ENCODE measurements at regions not wholly inside any gene's neighbourhood (a gene's known extent, or its start where the extent isn't known, plus 50 kb on each side); places are given as distances from the start of the nearest gene placed in this dataset.

- WGBS (ENCODE audit: extremely low coverage, insufficient coverage, insufficient read length): no CpG with 5 or more reads among the region's 3 CpGs
- no peak overlapping the region for H2AFZ ChIP-seq (ENCODE audit: insufficient read depth, low read length, poor library complexity)
- no peak overlapping the region for H3K18ac ChIP-seq (ENCODE audit: low read length)
- no peak overlapping the region for H4K12ac ChIP-seq (ENCODE audit: low read depth, low read length)
- no peak overlapping the region for H2BK12ac ChIP-seq (ENCODE audit: low read length)
- H3K4me1 ChIP-seq (ENCODE audit: control insufficient read depth in 1 of 2, insufficient read depth in 2 of 2, low read length in 2 of 2): peaks cover 2 to 4% of the 10 kb centered on the region in 2 experiments
- H3K79me2 ChIP-seq (ENCODE audit: control insufficient read depth, insufficient read depth, low read length, poor library complexity): no peaks in the 10 kb centered on the region
- no peak overlapping the region for H4K91ac ChIP-seq (ENCODE audit: low read depth, low read length)
- H4K8ac ChIP-seq (ENCODE audit: low read depth, low read length): no peak overlapping the region
- H2AK5ac ChIP-seq (ENCODE audit: low read length): no peak overlapping the region
- no peak overlapping the region for H3K23ac ChIP-seq (ENCODE audit: low read length)
- no peaks in the 10 kb centered on the region for H3K36me3 ChIP-seq (ENCODE audit: control insufficient read depth in 1 of 2, insufficient read depth in 2 of 2, low read length in 2 of 2)
- no peak overlapping the region for H3K14ac ChIP-seq (ENCODE audit: low read length)
- no peak overlapping the region for H3K9ac ChIP-seq (ENCODE audit: low read length)
- no peak for DNase-seq
- no peaks in the 10 kb centered on the region for H3K9me3 ChIP-seq (ENCODE audit: insufficient read depth, low read depth, low read length)
- H2BK120ac ChIP-seq (ENCODE audit: insufficient read depth, low read length, poor library complexity): no peak overlapping the region
- no peak overlapping the region for H2BK5ac ChIP-seq (ENCODE audit: low read depth, low read length, poor library complexity)
- H3K79me1 ChIP-seq (ENCODE audit: low read length): no peaks in the 10 kb centered on the region
- H3K4me2 ChIP-seq (ENCODE audit: low read length): no peak overlapping the region
- H3K4ac ChIP-seq (ENCODE audit: low read depth, low read length): no peak overlapping the region
- H3K27me3 ChIP-seq (ENCODE audit: insufficient read depth, low read length): no peaks in the 10 kb centered on the region
- no peak overlapping the region for H3K4me3 ChIP-seq (ENCODE audit: low read depth, low read length)
- H3K27ac ChIP-seq (ENCODE audit: low read depth, low read length): no peak overlapping the region
Observed at GRCh38 chr13:63948045-63948444, 2532.4 kb upstream of the PCDH20 start.

- no peak for DNase-seq
- H3K4me3 ChIP-seq (ENCODE audit: low read depth, low read length): no peak overlapping the region
Observed at GRCh38 chr13:63944911-63945310, 2529.3 kb upstream of the PCDH20 start.

GRCh38 chr13:63942372-63942771 lies 2526.7 kb upstream of the PCDH20 start:
- H3K4me3 ChIP-seq (ENCODE audit: low read depth, low read length): no peak overlapping the region
- H3K4ac ChIP-seq (ENCODE audit: low read depth, low read length): no peak overlapping the region
- no peaks in the 10 kb centered on the region for H3K27me3 ChIP-seq (ENCODE audit: insufficient read depth, low read length)
- no peak overlapping the region for H3K18ac ChIP-seq (ENCODE audit: low read length)
- no peak overlapping the region for H3K27ac ChIP-seq (ENCODE audit: low read depth, low read length)
- no peak overlapping the region for H3K9ac ChIP-seq (ENCODE audit: low read length)
- no peak overlapping the region for H2BK120ac ChIP-seq (ENCODE audit: insufficient read depth, low read length, poor library complexity)
- no peak overlapping the region for H2BK5ac ChIP-seq (ENCODE audit: low read depth, low read length, poor library complexity)
- H3K79me1 ChIP-seq (ENCODE audit: low read length): no peaks in the 10 kb centered on the region
- no peaks in the 10 kb centered on the region for H3K36me3 ChIP-seq (ENCODE audit: control insufficient read depth in 1 of 2, insufficient read depth in 2 of 2, low read length in 2 of 2)
- no peak overlapping the region for H2AK5ac ChIP-seq (ENCODE audit: low read length)
- no peak overlapping the region for H2BK12ac ChIP-seq (ENCODE audit: low read length)
- peaks cover under 1 to 2% of the 10 kb centered on the region in 2 experiments for H3K4me1 ChIP-seq (ENCODE audit: control insufficient read depth in 1 of 2, insufficient read depth in 2 of 2, low read length in 2 of 2)
- H3K23ac ChIP-seq (ENCODE audit: low read length): no peak overlapping the region
- no peaks in the 10 kb centered on the region for H3K9me3 ChIP-seq (ENCODE audit: insufficient read depth, low read depth, low read length)
- no peak overlapping the region for H4K12ac ChIP-seq (ENCODE audit: low read depth, low read length)
- no peak overlapping the region for H2AFZ ChIP-seq (ENCODE audit: insufficient read depth, low read length, poor library complexity)
- H4K91ac ChIP-seq (ENCODE audit: low read depth, low read length): no peak overlapping the region
- no peak for DNase-seq
- H4K8ac ChIP-seq (ENCODE audit: low read depth, low read length): no peak overlapping the region
- no peaks in the 10 kb centered on the region for H3K79me2 ChIP-seq (ENCODE audit: control insufficient read depth, insufficient read depth, low read length, poor library complexity)
- H3K4me2 ChIP-seq (ENCODE audit: low read length): no peak overlapping the region
- H3K14ac ChIP-seq (ENCODE audit: low read length): no peak overlapping the region
- no CpG with 5 or more reads among the region's 2 CpGs for WGBS (ENCODE audit: extremely low coverage, insufficient coverage, insufficient read length)

More at GRCh38 chr13:63944911-63945310, 2529.3 kb upstream of the PCDH20 start:
- no peak overlapping the region for H3K23ac ChIP-seq (ENCODE audit: low read length)
- no peak overlapping the region for H3K4ac ChIP-seq (ENCODE audit: low read depth, low read length)
- H4K91ac ChIP-seq (ENCODE audit: low read depth, low read length): no peak overlapping the region
- H3K79me1 ChIP-seq (ENCODE audit: low read length): no peaks in the 10 kb centered on the region
- H3K4me1 ChIP-seq (ENCODE audit: control insufficient read depth in 1 of 2, insufficient read depth in 2 of 2, low read length in 2 of 2): peaks cover 2 to 4% of the 10 kb centered on the region in 2 experiments
- no peak overlapping the region for H4K8ac ChIP-seq (ENCODE audit: low read depth, low read length)
- no peaks in the 10 kb centered on the region for H3K9me3 ChIP-seq (ENCODE audit: insufficient read depth, low read depth, low read length)
- no peak overlapping the region for H3K14ac ChIP-seq (ENCODE audit: low read length)
- H2AFZ ChIP-seq (ENCODE audit: insufficient read depth, low read length, poor library complexity): no peak overlapping the region
- no peak overlapping the region for H2BK5ac ChIP-seq (ENCODE audit: low read depth, low read length, poor library complexity)
- no peak overlapping the region for H2BK12ac ChIP-seq (ENCODE audit: low read length)
- no peaks in the 10 kb centered on the region for H3K27me3 ChIP-seq (ENCODE audit: insufficient read depth, low read length)
- H4K12ac ChIP-seq (ENCODE audit: low read depth, low read length): no peak overlapping the region
- H3K9ac ChIP-seq (ENCODE audit: low read length): no peak overlapping the region
- H3K4me2 ChIP-seq (ENCODE audit: low read length): no peak overlapping the region
- no peak overlapping the region for H2BK120ac ChIP-seq (ENCODE audit: insufficient read depth, low read length, poor library complexity)
- no peaks in the 10 kb centered on the region for H3K79me2 ChIP-seq (ENCODE audit: control insufficient read depth, insufficient read depth, low read length, poor library complexity)
- no peak overlapping the region for H3K18ac ChIP-seq (ENCODE audit: low read length)
- H2AK5ac ChIP-seq (ENCODE audit: low read length): no peak overlapping the region
- no peak overlapping the region for H3K27ac ChIP-seq (ENCODE audit: low read depth, low read length)
- H3K36me3 ChIP-seq (ENCODE audit: control insufficient read depth in 1 of 2, insufficient read depth in 2 of 2, low read length in 2 of 2): no peaks in the 10 kb centered on the region

GRCh38 chr13:63938851-63939250 lies 2523.2 kb upstream of the PCDH20 start:
- no peak for DNase-seq
- no peak overlapping the region for H2AFZ ChIP-seq (ENCODE audit: insufficient read depth, low read length, poor library complexity)
- no peaks in the 10 kb centered on the region for H3K79me1 ChIP-seq (ENCODE audit: low read length)
- H3K9ac ChIP-seq (ENCODE audit: low read length): no peak overlapping the region
- no peak overlapping the region for H2BK120ac ChIP-seq (ENCODE audit: insufficient read depth, low read length, poor library complexity)
- H3K4me3 ChIP-seq (ENCODE audit: low read depth, low read length): no peak overlapping the region
- H3K18ac ChIP-seq (ENCODE audit: low read length): no peak overlapping the region
- no peaks in the 10 kb centered on the region for H3K27me3 ChIP-seq (ENCODE audit: insufficient read depth, low read length)
- H3K4ac ChIP-seq (ENCODE audit: low read depth, low read length): no peak overlapping the region
- H2BK5ac ChIP-seq (ENCODE audit: low read depth, low read length, poor library complexity): no peak overlapping the region
- H3K79me2 ChIP-seq (ENCODE audit: control insufficient read depth, insufficient read depth, low read length, poor library complexity): no peaks in the 10 kb centered on the region
- no peak overlapping the region for H3K14ac ChIP-seq (ENCODE audit: low read length)
- H3K4me2 ChIP-seq (ENCODE audit: low read length): no peak overlapping the region
- H3K23ac ChIP-seq (ENCODE audit: low read length): no peak overlapping the region
- H4K8ac ChIP-seq (ENCODE audit: low read depth, low read length): no peak overlapping the region
- no peak overlapping the region for H4K91ac ChIP-seq (ENCODE audit: low read depth, low read length)
- no peak overlapping the region for H4K12ac ChIP-seq (ENCODE audit: low read depth, low read length)
- no CpG with 5 or more reads among the region's 3 CpGs for WGBS (ENCODE audit: extremely low coverage, insufficient coverage, insufficient read length)
- no peaks in the 10 kb centered on the region for H3K9me3 ChIP-seq (ENCODE audit: insufficient read depth, low read depth, low read length)
- no peak overlapping the region for H2BK12ac ChIP-seq (ENCODE audit: low read length)
- no peaks in the 10 kb centered on the region for H3K36me3 ChIP-seq (ENCODE audit: control insufficient read depth in 1 of 2, insufficient read depth in 2 of 2, low read length in 2 of 2)
- H3K4me1 ChIP-seq (ENCODE audit: control insufficient read depth in 1 of 2, insufficient read depth in 2 of 2, low read length in 2 of 2): no peaks in the 10 kb centered on the region
- H2AK5ac ChIP-seq (ENCODE audit: low read length): no peak overlapping the region
- no peak overlapping the region for H3K27ac ChIP-seq (ENCODE audit: low read depth, low read length)
